ENCODE measurements at regions not wholly inside any gene's neighbourhood (a gene's known extent, or its start where the extent isn't known, plus 50 kb on each side); places are given as distances from the start of the nearest gene placed in this dataset.

DNA sequence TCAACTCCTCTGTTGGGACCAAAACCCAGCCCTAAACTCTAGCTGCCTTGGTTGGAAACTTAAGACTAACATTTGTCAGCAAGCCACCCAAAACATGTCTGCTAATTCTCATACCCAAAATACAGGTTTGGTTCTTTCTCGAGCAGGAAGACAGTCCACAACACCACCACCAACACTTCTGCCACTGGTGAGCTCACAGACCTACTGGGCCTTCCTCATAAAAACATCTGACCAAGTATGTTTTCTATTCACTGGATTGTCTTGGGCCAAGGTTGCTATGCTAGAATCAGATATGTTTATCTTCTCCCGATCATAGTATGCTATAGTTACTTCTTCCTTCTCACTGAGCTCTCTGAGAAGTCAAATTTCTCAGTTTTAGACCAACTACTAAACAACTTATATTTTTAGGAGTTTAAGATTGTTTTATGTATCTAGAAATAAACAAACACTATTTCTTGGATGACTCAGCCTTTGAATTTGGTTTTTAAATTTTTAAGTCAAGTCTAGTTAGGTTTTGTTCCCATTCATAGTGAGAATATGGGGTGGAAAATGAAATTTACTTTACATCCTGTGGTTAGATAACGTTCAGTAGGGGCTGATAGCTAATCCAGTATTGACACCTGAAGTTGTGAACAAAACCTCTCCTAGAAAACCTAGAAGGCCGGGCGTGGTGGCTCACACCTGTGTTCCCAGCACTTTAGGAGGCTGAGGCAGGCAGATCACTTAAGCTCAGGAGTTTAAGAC, 360.5 kb downstream of the RSL24D1 start:
- H3K9me3 ChIP-seq (ENCODE audit: control insufficient read depth, insufficient read depth, low read length), result no peaks in the 10 kb centered on the region
- H3K4me1 ChIP-seq (ENCODE audit: control insufficient read depth, insufficient read depth, low read length), result no peaks in the 10 kb centered on the region
- WGBS (ENCODE audit: insufficient coverage), result 100% methylated on average over 2 of the region's 5 CpGs
- no peak overlapping the region for H3K27ac ChIP-seq (ENCODE audit: low read depth, low read length)
- H3K27me3 ChIP-seq (ENCODE audit: control insufficient read depth, insufficient read depth, low read length), result no peaks in the 10 kb centered on the region
- no peak for DNase-seq (ENCODE audit: low read depth in 4 of 6, low spot score in 6 of 6)
- no peaks in the 10 kb centered on the region for H3K36me3 ChIP-seq (ENCODE audit: control insufficient read depth, insufficient read depth, low read length)
- no peak overlapping the region for H3K4me3 ChIP-seq (ENCODE audit: low read depth, low read length)

DNA sequence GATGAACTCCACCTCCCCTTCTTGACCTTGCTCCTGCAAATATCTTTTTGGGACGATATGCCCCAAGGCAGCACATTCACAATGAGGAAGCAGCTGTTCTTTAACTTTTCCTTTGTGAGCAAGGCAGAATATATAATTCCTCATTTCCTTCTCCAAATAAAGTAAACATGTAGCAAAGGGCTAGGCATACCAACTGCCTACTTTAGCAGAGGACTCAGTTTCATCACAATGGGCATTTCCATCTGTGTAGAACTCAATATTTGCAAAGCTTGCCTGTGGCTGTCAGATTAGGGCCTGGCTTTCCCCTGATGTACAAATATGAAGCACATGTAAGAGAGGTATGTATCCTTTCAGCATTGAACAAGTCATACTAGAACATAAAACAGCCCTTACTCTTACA, 366.9 kb downstream of the RSL24D1 start:
- Histone ChIP-seq H3K4me3 (ENCODE audit: low read depth, low read length) (no peak overlapping the region), H3K27ac (ENCODE audit: low read depth, low read length) (no peak overlapping the region), H3K4me1 (ENCODE audit: control insufficient read depth, insufficient read depth, low read length) (no peaks in the 10 kb centered on the region), H3K36me3 (ENCODE audit: control insufficient read depth, insufficient read depth, low read length) (no peaks in the 10 kb centered on the region), H3K9me3 (ENCODE audit: control insufficient read depth, insufficient read depth, low read length) (peaks cover 2% of the 10 kb centered on the region), H3K27me3 (ENCODE audit: control insufficient read depth, insufficient read depth, low read length) (no peaks in the 10 kb centered on the region)
- DNase-seq (ENCODE audit: low read depth in 4 of 6, low spot score in 6 of 6), result no peak
- WGBS (ENCODE audit: insufficient coverage), result 50% methylated on average over 1 of the region's 1 CpG

DNA sequence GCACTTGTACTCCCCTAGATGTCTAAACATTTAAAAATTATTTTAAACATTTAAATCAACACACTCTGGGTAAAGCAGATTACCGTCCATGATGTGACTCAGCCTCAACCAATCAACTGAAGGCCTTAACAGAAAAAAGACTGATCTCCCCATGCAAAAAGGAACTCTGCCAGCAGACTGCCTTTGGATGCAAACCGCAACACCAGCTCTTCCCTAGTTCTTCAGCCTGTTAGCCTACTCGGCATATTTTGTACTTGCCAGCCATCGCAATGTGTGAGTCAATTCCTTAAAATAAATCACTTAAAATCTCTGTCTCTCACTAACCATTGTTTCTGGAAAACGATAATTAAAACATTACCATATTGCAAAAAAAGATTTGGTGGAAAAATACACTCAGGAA, 375.9 kb downstream of the RSL24D1 start:
- H3K36me3 ChIP-seq (ENCODE audit: control insufficient read depth, insufficient read depth, low read length), result no peaks in the 10 kb centered on the region
- H3K27me3 ChIP-seq (ENCODE audit: control insufficient read depth, insufficient read depth, low read length), result no peaks in the 10 kb centered on the region
- no peaks in the 10 kb centered on the region for H3K4me1 ChIP-seq (ENCODE audit: control insufficient read depth, insufficient read depth, low read length)
- peak in 1 of 6 donors; percentile 78 for DNase-seq (ENCODE audit: low read depth in 4 of 6, low spot score in 6 of 6)
- WGBS (ENCODE audit: insufficient coverage), result 92% methylated on average over 3 of the region's 5 CpGs
- H3K9me3 ChIP-seq (ENCODE audit: control insufficient read depth, insufficient read depth, low read length), result peaks cover 5% of the 10 kb centered on the region
- H3K4me3 ChIP-seq (ENCODE audit: low read depth, low read length), result no peak overlapping the region
- H3K27ac ChIP-seq (ENCODE audit: low read depth, low read length), result no peak overlapping the region

DNA sequence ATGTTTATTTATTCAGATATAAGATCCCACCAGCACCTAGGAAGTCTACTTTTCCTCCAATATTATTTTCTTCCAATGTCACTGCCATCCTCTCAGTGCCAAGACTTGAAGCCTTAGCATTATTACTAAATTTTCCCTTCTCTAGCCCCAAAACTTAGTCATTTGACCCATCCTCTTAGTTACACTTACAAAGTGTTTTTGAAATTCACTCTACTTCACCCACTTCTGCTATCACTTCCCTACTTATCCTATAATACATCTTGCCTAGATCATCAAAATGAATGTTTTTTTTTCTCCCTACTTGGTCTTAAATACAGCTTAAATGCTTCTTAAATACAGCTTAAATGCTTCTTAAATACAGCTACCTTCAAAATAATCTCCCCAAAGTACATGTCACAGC, 376.6 kb downstream of the RSL24D1 start:
- Histone ChIP-seq H3K9me3 (ENCODE audit: control insufficient read depth, insufficient read depth, low read length) (peaks cover 5% of the 10 kb centered on the region), H3K27me3 (ENCODE audit: control insufficient read depth, insufficient read depth, low read length) (no peaks in the 10 kb centered on the region), H3K4me3 (ENCODE audit: low read depth, low read length) (no peak overlapping the region), H3K4me1 (ENCODE audit: control insufficient read depth, insufficient read depth, low read length) (no peaks in the 10 kb centered on the region), H3K27ac (ENCODE audit: low read depth, low read length) (no peak overlapping the region), H3K36me3 (ENCODE audit: control insufficient read depth, insufficient read depth, low read length) (no peaks in the 10 kb centered on the region)
- DNase-seq (ENCODE audit: low read depth in 4 of 6, low spot score in 6 of 6), result no peak

- Histone ChIP-seq H3K27ac (ENCODE audit: low read depth, low read length) (no peak overlapping the region), H3K36me3 (ENCODE audit: control insufficient read depth, insufficient read depth, low read length) (no peaks in the 10 kb centered on the region), H3K4me3 (ENCODE audit: low read depth, low read length) (no peak overlapping the region), H3K4me1 (ENCODE audit: control insufficient read depth, insufficient read depth, low read length) (no peaks in the 10 kb centered on the region), H3K27me3 (ENCODE audit: control insufficient read depth, insufficient read depth, low read length) (no peaks in the 10 kb centered on the region), H3K9me3 (ENCODE audit: control insufficient read depth, insufficient read depth, low read length) (peaks cover 4% of the 10 kb centered on the region)
- peak in 1 of 6 donors; percentile 71 for DNase-seq (ENCODE audit: low read depth in 4 of 6, low spot score in 6 of 6)
- WGBS (ENCODE audit: insufficient coverage), result 71% methylated on average over 1 of the region's 1 CpG
Measured at GRCh38 chr15:54816401-54816800, 380.3 kb downstream of the RSL24D1 start.

DNA sequence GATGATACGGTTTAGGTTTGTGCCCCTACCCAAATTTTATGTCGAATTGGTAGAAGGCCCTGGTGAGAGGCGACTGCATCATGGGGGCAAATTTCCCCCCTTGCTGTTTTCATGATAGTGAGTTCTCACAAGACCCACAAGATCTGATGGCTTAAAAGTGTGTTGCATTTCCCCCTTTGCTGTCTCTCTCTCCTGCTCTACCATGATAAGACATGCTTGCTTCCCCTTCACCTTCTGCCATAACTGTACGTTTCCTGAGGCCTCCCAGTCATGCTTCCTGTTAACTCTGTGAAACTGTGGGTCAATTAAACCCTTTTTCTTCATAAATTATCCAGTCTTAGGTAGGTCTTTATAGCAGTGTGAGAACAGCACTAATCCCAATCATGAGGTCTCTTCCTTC, 381.2 kb downstream of the RSL24D1 start:
- Histone ChIP-seq H3K36me3 (ENCODE audit: control insufficient read depth, insufficient read depth, low read length) (no peaks in the 10 kb centered on the region), H3K4me1 (ENCODE audit: control insufficient read depth, insufficient read depth, low read length) (no peaks in the 10 kb centered on the region), H3K27me3 (ENCODE audit: control insufficient read depth, insufficient read depth, low read length) (no peaks in the 10 kb centered on the region), H3K27ac (ENCODE audit: low read depth, low read length) (no peak overlapping the region), H3K4me3 (ENCODE audit: low read depth, low read length) (no peak overlapping the region), H3K9me3 (ENCODE audit: control insufficient read depth, insufficient read depth, low read length) (peaks cover 4% of the 10 kb centered on the region)
- WGBS (ENCODE audit: insufficient coverage), result 97% methylated on average over 3 of the region's 4 CpGs
- no peak for DNase-seq (ENCODE audit: low read depth in 4 of 6, low spot score in 6 of 6)

DNA sequence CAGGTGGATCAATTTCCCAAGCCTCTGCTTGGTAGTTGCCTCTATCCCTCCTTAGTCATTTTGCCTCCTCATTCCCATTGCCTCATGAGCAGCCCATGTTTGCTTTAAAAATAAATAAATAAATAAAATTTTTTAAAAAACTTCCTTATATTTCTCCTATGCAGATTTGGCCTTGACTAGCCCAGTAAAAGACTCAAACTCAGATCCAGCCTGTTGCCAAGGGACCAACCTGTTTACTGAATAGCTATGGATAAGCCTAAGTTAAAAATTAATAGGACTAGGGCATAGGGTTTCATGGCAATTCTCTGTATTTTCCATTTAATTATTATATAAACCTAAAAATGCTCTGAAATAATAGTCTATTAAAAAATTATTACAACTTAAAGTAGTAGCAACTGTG, 384.4 kb downstream of the RSL24D1 start:
- no peaks in the 10 kb centered on the region for H3K27me3 ChIP-seq (ENCODE audit: control insufficient read depth, insufficient read depth, low read length)
- no peaks in the 10 kb centered on the region for H3K4me1 ChIP-seq (ENCODE audit: control insufficient read depth, insufficient read depth, low read length)
- H3K4me3 ChIP-seq (ENCODE audit: low read depth, low read length), result no peak overlapping the region
- no peaks in the 10 kb centered on the region for H3K36me3 ChIP-seq (ENCODE audit: control insufficient read depth, insufficient read depth, low read length)
- DNase-seq (ENCODE audit: low read depth in 4 of 6, low spot score in 6 of 6), result no peak
- H3K9me3 ChIP-seq (ENCODE audit: control insufficient read depth, insufficient read depth, low read length), result peaks cover 4% of the 10 kb centered on the region
- H3K27ac ChIP-seq (ENCODE audit: low read depth, low read length), result no peak overlapping the region

- DNase-seq (ENCODE audit: low read depth in 4 of 6, low spot score in 6 of 6), result no peak
- no peaks in the 10 kb centered on the region for H3K36me3 ChIP-seq (ENCODE audit: control insufficient read depth, insufficient read depth, low read length)
- H3K4me1 ChIP-seq (ENCODE audit: control insufficient read depth, insufficient read depth, low read length), result no peaks in the 10 kb centered on the region
- peaks cover 4% of the 10 kb centered on the region for H3K9me3 ChIP-seq (ENCODE audit: control insufficient read depth, insufficient read depth, low read length)
- no peak overlapping the region for H3K27ac ChIP-seq (ENCODE audit: low read depth, low read length)
- H3K4me3 ChIP-seq (ENCODE audit: low read depth, low read length), result no peak overlapping the region
- H3K27me3 ChIP-seq (ENCODE audit: control insufficient read depth, insufficient read depth, low read length), result no peaks in the 10 kb centered on the region
Measured at GRCh38 chr15:54810496-54810895, 386.2 kb downstream of the RSL24D1 start.

- DNase-seq (ENCODE audit: low read depth in 4 of 6, low spot score in 6 of 6), result no peak
- Histone ChIP-seq H3K4me1 (ENCODE audit: control insufficient read depth, insufficient read depth, low read length) (no peaks in the 10 kb centered on the region), H3K27me3 (ENCODE audit: control insufficient read depth, insufficient read depth, low read length) (no peaks in the 10 kb centered on the region), H3K36me3 (ENCODE audit: control insufficient read depth, insufficient read depth, low read length) (no peaks in the 10 kb centered on the region), H3K4me3 (ENCODE audit: low read depth, low read length) (no peak overlapping the region), H3K27ac (ENCODE audit: low read depth, low read length) (no peak overlapping the region), H3K9me3 (ENCODE audit: control insufficient read depth, insufficient read depth, low read length) (peaks cover 4% of the 10 kb centered on the region)
- no CpG with 5 or more reads among the region's 2 CpGs for WGBS (ENCODE audit: insufficient coverage)
Measured at GRCh38 chr15:54810031-54810430, 386.7 kb downstream of the RSL24D1 start.

GRCh38 chr15:54808321-54808720, 388.4 kb downstream of the RSL24D1 start:
- Histone ChIP-seq H3K27me3 (ENCODE audit: control insufficient read depth, insufficient read depth, low read length) (no peaks in the 10 kb centered on the region), H3K4me1 (ENCODE audit: control insufficient read depth, insufficient read depth, low read length) (no peaks in the 10 kb centered on the region), H3K27ac (ENCODE audit: low read depth, low read length) (no peak overlapping the region), H3K9me3 (ENCODE audit: control insufficient read depth, insufficient read depth, low read length) (no peaks in the 10 kb centered on the region), H3K4me3 (ENCODE audit: low read depth, low read length) (no peak overlapping the region), H3K36me3 (ENCODE audit: control insufficient read depth, insufficient read depth, low read length) (no peaks in the 10 kb centered on the region)
- no peak for DNase-seq (ENCODE audit: low read depth in 4 of 6, low spot score in 6 of 6)
- 67% methylated on average over 2 of the region's 3 CpGs for WGBS (ENCODE audit: insufficient coverage)
